ENCODE measurements at regions not wholly inside any gene's neighbourhood (a gene's known extent, or its start where the extent isn't known, plus 50 kb on each side); places are given as distances from the start of the nearest gene placed in this dataset.

- Histone ChIP-seq H3K4me2 (ENCODE audit: extremely low read depth, insufficient read depth, low read length) (peak overlapping the region; percentile 83), H3K27ac (ENCODE audit: insufficient read depth, low read length) (peak overlapping the region; percentile 51), H3K27me3 (ENCODE audit: control insufficient read depth, insufficient read depth, low read length) (no peaks in the 10 kb centered on the region), H3K9me3 (ENCODE audit: control insufficient read depth, insufficient read depth, low read depth, low read length) (no peaks in the 10 kb centered on the region), H3K9ac (ENCODE audit: insufficient read depth, low read length) (no peak overlapping the region), H3K36me3 (ENCODE audit: control insufficient read depth, insufficient read depth, low read length) (no peaks in the 10 kb centered on the region), H3K4me1 (ENCODE audit: control insufficient read depth, extremely low read depth, insufficient read depth, low read length) (peaks cover 8% of the 10 kb centered on the region), H3K4me3 (replicated peaks in 1 of 4; ENCODE audit: control extremely low read depth in 1 of 4, insufficient read depth in 1 of 4, low read depth in 3 of 4, low read length in 4 of 4) (peak overlapping the region in 1 of 4 experiments; percentile 41), H3K79me2 (ENCODE audit: control insufficient read depth, insufficient read depth, low read length) (no peaks in the 10 kb centered on the region), H2AFZ (ENCODE audit: low read length) (no peak overlapping the region), H4K20me1 (ENCODE audit: control insufficient read depth, extremely low read depth, insufficient read depth, low read length) (no peaks in the 10 kb centered on the region)
- TF ChIP-seq EZH2 (IDR thresholded peaks at IDR 0.05; ENCODE audit: low read length, missing control alignments), result no peak
- TF ChIP-seq CTCF (conservative IDR thresholded peaks at IDR 0.05 in 1 of 2, IDR thresholded peaks at IDR 0.05 in 1 of 2; ENCODE audit: low read depth in 1 of 2, low read length in 2 of 2), result no peak
- no peak for DNase-seq (ENCODE audit: low read depth in 2 of 2)
Observed at GRCh38 chr1:67558449-67559193, 126.4 kb upstream of the GADD45A start.

- H3K4me2 ChIP-seq (ENCODE audit: extremely low read depth, insufficient read depth, low read length), result peak overlapping the region; percentile 83
- no peak overlapping the region for H3K9ac ChIP-seq (ENCODE audit: insufficient read depth, low read length)
- TF ChIP-seq CTCF (conservative IDR thresholded peaks at IDR 0.05 in 1 of 2, IDR thresholded peaks at IDR 0.05 in 1 of 2; ENCODE audit: low read depth in 1 of 2, low read length in 2 of 2) (no peak), EZH2 (IDR thresholded peaks at IDR 0.05; ENCODE audit: low read length, missing control alignments) (no peak)
- peak overlapping the region; percentile 51 for H3K27ac ChIP-seq (ENCODE audit: insufficient read depth, low read length)
- H3K36me3 ChIP-seq (ENCODE audit: control insufficient read depth, insufficient read depth, low read length), result no peaks in the 10 kb centered on the region
- no peaks in the 10 kb centered on the region for H3K27me3 ChIP-seq (ENCODE audit: control insufficient read depth, insufficient read depth, low read length)
- H3K4me3 ChIP-seq (replicated peaks in 1 of 4; ENCODE audit: control extremely low read depth in 1 of 4, insufficient read depth in 1 of 4, low read depth in 3 of 4, low read length in 4 of 4), result peak overlapping the region in 3 of 4 experiments; percentile 11 to 41 (median 26)
- no peaks in the 10 kb centered on the region for H3K79me2 ChIP-seq (ENCODE audit: control insufficient read depth, insufficient read depth, low read length)
- peak overlapping the region; percentile 96 for H2AFZ ChIP-seq (ENCODE audit: low read length)
- H4K20me1 ChIP-seq (ENCODE audit: control insufficient read depth, extremely low read depth, insufficient read depth, low read length), result no peaks in the 10 kb centered on the region
- DNase-seq (ENCODE audit: low read depth in 2 of 2), result peak; percentile 39 to 74
- peaks cover 11% of the 10 kb centered on the region for H3K4me1 ChIP-seq (ENCODE audit: control insufficient read depth, extremely low read depth, insufficient read depth, low read length)
- no peaks in the 10 kb centered on the region for H3K9me3 ChIP-seq (ENCODE audit: control insufficient read depth, insufficient read depth, low read depth, low read length)
Observed at GRCh38 chr1:67559222-67559700, 125.7 kb upstream of the GADD45A start.

GRCh38 chr1:67560580-67561255 lies 124.3 kb upstream of the GADD45A start:
- Histone ChIP-seq H3K4me3 (replicated peaks in 1 of 4; ENCODE audit: control extremely low read depth in 1 of 4, insufficient read depth in 1 of 4, low read depth in 3 of 4, low read length in 4 of 4) (no peak overlapping the region), H3K79me2 (ENCODE audit: control insufficient read depth, insufficient read depth, low read length) (no peaks in the 10 kb centered on the region), H2AFZ (ENCODE audit: low read length) (no peak overlapping the region), H3K9ac (ENCODE audit: insufficient read depth, low read length) (no peak overlapping the region), H3K27ac (ENCODE audit: insufficient read depth, low read length) (no peak overlapping the region), H3K36me3 (ENCODE audit: control insufficient read depth, insufficient read depth, low read length) (no peaks in the 10 kb centered on the region), H3K4me1 (ENCODE audit: control insufficient read depth, extremely low read depth, insufficient read depth, low read length) (peaks cover 11% of the 10 kb centered on the region), H4K20me1 (ENCODE audit: control insufficient read depth, extremely low read depth, insufficient read depth, low read length) (no peaks in the 10 kb centered on the region), H3K9me3 (ENCODE audit: control insufficient read depth, insufficient read depth, low read depth, low read length) (no peaks in the 10 kb centered on the region), H3K4me2 (ENCODE audit: extremely low read depth, insufficient read depth, low read length) (no peak overlapping the region), H3K27me3 (ENCODE audit: control insufficient read depth, insufficient read depth, low read length) (no peaks in the 10 kb centered on the region)
- no peak for TF ChIP-seq CTCF (conservative IDR thresholded peaks at IDR 0.05 in 1 of 2, IDR thresholded peaks at IDR 0.05 in 1 of 2; ENCODE audit: low read depth in 1 of 2, low read length in 2 of 2)
- TF ChIP-seq EZH2 (IDR thresholded peaks at IDR 0.05; ENCODE audit: low read length, missing control alignments), result no peak
- DNase-seq (ENCODE audit: low read depth in 2 of 2), result no peak

Measured in fibroblast of lung (primary cell).